MM.1S (cell line): ENCODE measurements at regions not wholly inside any gene's neighbourhood (a gene's known extent, or its start where the extent isn't known, plus 50 kb on each side); places are given as distances from the start of the nearest gene placed in this dataset.

ENCODE experiments used
- EZH2phosphoT487 ChIP-seq: fragments of 300-600 bp; sonication (generic); IDR thresholded peaks from 2 replicates; pipeline ENCODE4 v1.6.1; 2018; ENCODE audit warnings: antibody characterized with exemption, low read length
- TF ChIP-seq, protein P1 (sequence below): fragments of 300-600 bp; sonication (generic); IDR thresholded peaks from 2 replicates; pipeline ENCODE4 v1.5.1; 2016; ENCODE audit warnings: antibody characterized with exemption, low read length, mixed read lengths

DNA sequence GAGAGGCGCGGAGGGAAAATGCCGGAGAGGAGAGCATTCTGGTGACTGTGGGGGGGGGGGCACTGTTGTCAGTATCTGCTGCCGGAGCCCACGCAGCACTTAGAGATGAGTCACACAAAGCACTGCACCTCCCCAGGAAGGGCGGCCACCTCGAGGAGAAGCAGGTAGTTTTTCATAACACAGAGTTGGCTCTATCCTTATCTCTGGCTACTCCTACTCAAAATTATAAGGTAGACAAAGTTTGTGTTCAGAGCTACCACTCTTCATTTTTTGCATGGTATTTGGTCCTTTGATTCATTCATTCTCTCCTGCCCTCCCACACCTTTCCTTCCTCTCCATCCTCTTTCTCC is 76.2 kb upstream of the SCOC start:
- TF ChIP-seq, protein P1, sequence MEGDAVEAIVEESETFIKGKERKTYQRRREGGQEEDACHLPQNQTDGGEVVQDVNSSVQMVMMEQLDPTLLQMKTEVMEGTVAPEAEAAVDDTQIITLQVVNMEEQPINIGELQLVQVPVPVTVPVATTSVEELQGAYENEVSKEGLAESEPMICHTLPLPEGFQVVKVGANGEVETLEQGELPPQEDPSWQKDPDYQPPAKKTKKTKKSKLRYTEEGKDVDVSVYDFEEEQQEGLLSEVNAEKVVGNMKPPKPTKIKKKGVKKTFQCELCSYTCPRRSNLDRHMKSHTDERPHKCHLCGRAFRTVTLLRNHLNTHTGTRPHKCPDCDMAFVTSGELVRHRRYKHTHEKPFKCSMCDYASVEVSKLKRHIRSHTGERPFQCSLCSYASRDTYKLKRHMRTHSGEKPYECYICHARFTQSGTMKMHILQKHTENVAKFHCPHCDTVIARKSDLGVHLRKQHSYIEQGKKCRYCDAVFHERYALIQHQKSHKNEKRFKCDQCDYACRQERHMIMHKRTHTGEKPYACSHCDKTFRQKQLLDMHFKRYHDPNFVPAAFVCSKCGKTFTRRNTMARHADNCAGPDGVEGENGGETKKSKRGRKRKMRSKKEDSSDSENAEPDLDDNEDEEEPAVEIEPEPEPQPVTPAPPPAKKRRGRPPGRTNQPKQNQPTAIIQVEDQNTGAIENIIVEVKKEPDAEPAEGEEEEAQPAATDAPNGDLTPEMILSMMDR: no peak
- no peak for TF ChIP-seq EZH2phosphoT487
